GM12873 (cell line): ENCODE measurements at regions not wholly inside any gene's neighbourhood (a gene's known extent, or its start where the extent isn't known, plus 50 kb on each side); places are given as distances from the start of the nearest gene placed in this dataset.

Source experiments
- CTCF ChIP-seq: IDR thresholded peaks from 2 replicates; pipeline ENCODE4 v1.5.1; 2012; ENCODE audit warnings: low read depth, mild to moderate bottlenecking, moderate library complexity, low read length, control low read depth; ENCODE audit not compliant: insufficient read depth; ENCODE audit errors: missing control alignments

GRCh38 chr5:133739181-133739780 lies 126.9 kb upstream of the FSTL4 start:
- no peak for TF ChIP-seq CTCF

- no peak for TF ChIP-seq CTCF
Measured at GRCh38 chr5:133738271-133738670, 125.9 kb upstream of the FSTL4 start.

- TF ChIP-seq CTCF: no peak
Measured at GRCh38 chr5:133736512-133736911, 124.2 kb upstream of the FSTL4 start.

- no peak for TF ChIP-seq CTCF
Measured at GRCh38 chr5:133735346-133735745, 123.0 kb upstream of the FSTL4 start.

- TF ChIP-seq CTCF: no peak
Measured at GRCh38 chr5:133734916-133735315, 122.6 kb upstream of the FSTL4 start.

- TF ChIP-seq CTCF: no peak
Measured at GRCh38 chr5:133732536-133732935, 120.2 kb upstream of the FSTL4 start.

GRCh38 chr5:133731951-133732350 lies 119.6 kb upstream of the FSTL4 start:
- no peak for TF ChIP-seq CTCF
